ENCODE measurements at regions not wholly inside any gene's neighbourhood (a gene's known extent, or its start where the extent isn't known, plus 50 kb on each side); places are given as distances from the start of the nearest gene placed in this dataset.

DNA sequence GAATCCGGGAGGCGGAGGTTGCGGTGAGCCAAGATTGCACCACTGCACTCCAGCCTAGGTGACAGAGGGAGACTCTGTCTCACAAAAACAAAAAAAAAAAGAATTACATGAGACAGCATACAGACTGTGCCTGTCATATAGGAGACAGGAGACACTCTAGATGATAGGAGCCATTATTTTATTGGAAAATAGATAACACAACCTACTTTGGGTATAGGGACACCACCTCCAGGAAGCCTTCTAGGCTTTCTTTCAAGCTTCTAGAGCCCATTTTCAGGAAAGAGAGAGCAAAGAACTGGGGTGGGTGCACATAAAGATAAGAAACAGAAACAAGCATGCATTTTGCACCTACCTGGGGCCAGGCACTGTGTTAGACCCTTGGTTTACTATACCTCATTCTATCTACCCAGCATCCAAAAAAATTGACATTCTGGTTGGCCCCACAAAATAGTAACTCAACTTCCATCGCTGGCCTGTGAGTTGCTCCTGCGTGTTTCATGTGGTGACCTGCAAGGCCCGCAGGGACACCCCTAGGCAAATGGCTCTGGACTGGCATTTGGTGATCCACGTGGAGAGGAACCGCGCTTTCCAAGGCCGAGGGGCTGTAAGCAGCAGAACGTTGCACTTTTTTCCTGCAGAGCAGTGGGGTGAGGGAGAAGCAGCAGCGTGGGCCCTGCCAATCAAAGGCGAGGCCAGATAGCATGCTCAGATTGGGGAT lies 57.1 kb upstream of the CACUL1 start:
- TF ChIP-seq POLR2A (IDR thresholded peaks at IDR 0.05), result no peak
- TF ChIP-seq, protein P1, sequence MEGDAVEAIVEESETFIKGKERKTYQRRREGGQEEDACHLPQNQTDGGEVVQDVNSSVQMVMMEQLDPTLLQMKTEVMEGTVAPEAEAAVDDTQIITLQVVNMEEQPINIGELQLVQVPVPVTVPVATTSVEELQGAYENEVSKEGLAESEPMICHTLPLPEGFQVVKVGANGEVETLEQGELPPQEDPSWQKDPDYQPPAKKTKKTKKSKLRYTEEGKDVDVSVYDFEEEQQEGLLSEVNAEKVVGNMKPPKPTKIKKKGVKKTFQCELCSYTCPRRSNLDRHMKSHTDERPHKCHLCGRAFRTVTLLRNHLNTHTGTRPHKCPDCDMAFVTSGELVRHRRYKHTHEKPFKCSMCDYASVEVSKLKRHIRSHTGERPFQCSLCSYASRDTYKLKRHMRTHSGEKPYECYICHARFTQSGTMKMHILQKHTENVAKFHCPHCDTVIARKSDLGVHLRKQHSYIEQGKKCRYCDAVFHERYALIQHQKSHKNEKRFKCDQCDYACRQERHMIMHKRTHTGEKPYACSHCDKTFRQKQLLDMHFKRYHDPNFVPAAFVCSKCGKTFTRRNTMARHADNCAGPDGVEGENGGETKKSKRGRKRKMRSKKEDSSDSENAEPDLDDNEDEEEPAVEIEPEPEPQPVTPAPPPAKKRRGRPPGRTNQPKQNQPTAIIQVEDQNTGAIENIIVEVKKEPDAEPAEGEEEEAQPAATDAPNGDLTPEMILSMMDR (IDR thresholded peaks at IDR 0.05), result no peak
